Activated gamma-delta T cell (primary cell): ENCODE measurements at regions not wholly inside any gene's neighbourhood (a gene's known extent, or its start where the extent isn't known, plus 50 kb on each side); places are given as distances from the start of the nearest gene placed in this dataset.

Experiments
- DNase-seq: peaks from one replicate; lab custom pipeline; 2025; lab: John Stamatoyannopoulos, UW

- DNase-seq: no peak
These were observed 1138.3 kb downstream of the XPNPEP1 start for GRCh38 chr10:108785011-108785410.

- DNase-seq: no peak
These were observed 1138.8 kb downstream of the XPNPEP1 start for GRCh38 chr10:108784534-108784933.

- DNase-seq: no peak
These were observed 1139.4 kb downstream of the XPNPEP1 start for GRCh38 chr10:108783897-108784296.

GRCh38 chr10:108782411-108782810 is 1140.9 kb downstream of the XPNPEP1 start:
- no peak for DNase-seq

GRCh38 chr10:108779501-108779900 is 1143.8 kb downstream of the XPNPEP1 start:
- no peak for DNase-seq

GRCh38 chr10:108775911-108776475 is 1147.3 kb downstream of the XPNPEP1 start:
- DNase-seq: no peak

GRCh38 chr10:108771106-108771505 is 1152.2 kb downstream of the XPNPEP1 start:
- no peak for DNase-seq

GRCh38 chr10:108765794-108766193 is 1157.5 kb downstream of the XPNPEP1 start:
- no peak for DNase-seq

GRCh38 chr10:108757946-108758345 is 1165.4 kb downstream of the XPNPEP1 start:
- no peak for DNase-seq

GRCh38 chr10:108755646-108756045 is 1167.7 kb downstream of the XPNPEP1 start:
- DNase-seq: no peak

GRCh38 chr10:108753326-108753725 is 1170.0 kb downstream of the XPNPEP1 start:
- no peak for DNase-seq

GRCh38 chr10:108749042-108749441 is 1174.3 kb downstream of the XPNPEP1 start:
- no peak for DNase-seq

GRCh38 chr10:108736111-108736510 is 1187.2 kb downstream of the XPNPEP1 start:
- no peak for DNase-seq

- DNase-seq: no peak
These were observed 1187.9 kb downstream of the XPNPEP1 start for GRCh38 chr10:108735380-108735779.

GRCh38 chr10:108721874-108722273 is 1201.4 kb downstream of the XPNPEP1 start:
- no peak for DNase-seq

GRCh38 chr10:108716352-108716751 is 1207.0 kb downstream of the XPNPEP1 start:
- no peak for DNase-seq

- no peak for DNase-seq
These were observed 1213.2 kb downstream of the XPNPEP1 start for GRCh38 chr10:108709927-108710722.

GRCh38 chr10:108708363-108708762 is 1214.9 kb downstream of the XPNPEP1 start:
- no peak for DNase-seq

GRCh38 chr10:108696792-108697477 is 1226.4 kb downstream of the XPNPEP1 start:
- DNase-seq: no peak

GRCh38 chr10:108691126-108691525 is 1232.2 kb downstream of the XPNPEP1 start:
- DNase-seq: no peak

- DNase-seq: no peak
These were observed 1232.8 kb downstream of the XPNPEP1 start for GRCh38 chr10:108690530-108690929.

- DNase-seq: no peak
These were observed 1233.4 kb downstream of the XPNPEP1 start for GRCh38 chr10:108689891-108690290.

- DNase-seq: no peak
These were observed 1235.0 kb downstream of the XPNPEP1 start for GRCh38 chr10:108688314-108688713.
